ENCODE measurements at regions not wholly inside any gene's neighbourhood (a gene's known extent, or its start where the extent isn't known, plus 50 kb on each side); places are given as distances from the start of the nearest gene placed in this dataset.
"Not testable (repeated sequence)": the region's sequence is repeated elsewhere in the genome, so short reads cannot be mapped to it uniquely, and the experiment has no call there.

DNA sequence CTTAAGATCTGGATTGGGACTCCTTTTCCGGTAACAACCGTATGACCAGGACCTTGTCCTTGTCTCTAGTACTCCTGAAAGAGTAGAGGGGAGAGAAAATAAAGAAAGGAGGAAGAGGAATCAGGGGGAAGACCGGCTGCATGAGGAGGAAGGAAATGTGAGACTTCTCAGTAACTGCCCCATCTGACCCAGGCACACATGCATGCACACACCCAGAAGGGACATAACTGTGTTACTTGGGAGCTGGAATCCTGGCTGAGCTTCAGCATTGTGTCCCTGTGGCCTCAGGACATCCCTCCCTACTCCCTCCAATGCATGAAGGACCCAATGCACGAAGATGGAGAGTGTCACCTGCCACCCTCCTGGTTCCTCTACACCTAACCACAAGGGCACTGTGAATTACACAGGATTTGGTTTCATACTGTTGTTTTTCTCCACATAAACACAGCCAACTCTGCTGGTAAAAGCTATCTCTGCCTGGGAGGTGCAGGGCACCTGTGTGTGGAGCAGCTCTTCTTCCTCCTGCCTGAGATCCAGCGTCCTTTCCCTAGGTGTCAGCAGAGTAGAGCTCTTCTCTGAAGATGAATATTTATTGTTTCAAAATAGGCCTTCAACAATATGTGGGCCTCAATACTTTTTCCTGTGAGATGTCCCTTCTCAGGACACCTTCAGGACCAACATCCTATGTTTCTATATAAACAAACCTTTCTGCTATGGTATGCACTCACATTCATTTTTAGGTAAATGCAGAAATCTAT is 574.1 kb upstream of the ID2 start:
- DNase-seq: no peak

- no peak for DNase-seq
Observed at GRCh38 chr2:8110716-8111115, 571.1 kb upstream of the ID2 start.

DNA sequence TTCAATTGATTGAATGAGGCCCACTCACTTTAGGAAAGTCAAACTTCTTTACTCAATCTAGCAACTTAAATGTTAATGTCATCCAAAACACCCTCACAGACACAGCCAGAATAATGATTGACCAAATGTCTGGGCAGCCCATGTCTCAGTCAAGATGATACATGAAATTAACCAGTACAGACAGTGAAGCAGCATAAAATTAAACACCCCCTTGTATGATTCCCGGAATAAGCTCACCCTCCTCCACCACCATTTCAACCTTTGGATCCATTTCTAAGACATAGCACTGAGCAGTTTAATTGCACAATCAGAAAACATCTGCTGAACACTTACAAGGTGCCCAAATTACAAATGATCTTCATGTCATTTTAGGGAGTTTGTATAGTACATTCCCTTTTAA is 570.7 kb upstream of the ID2 start:
- no peak for DNase-seq

DNA sequence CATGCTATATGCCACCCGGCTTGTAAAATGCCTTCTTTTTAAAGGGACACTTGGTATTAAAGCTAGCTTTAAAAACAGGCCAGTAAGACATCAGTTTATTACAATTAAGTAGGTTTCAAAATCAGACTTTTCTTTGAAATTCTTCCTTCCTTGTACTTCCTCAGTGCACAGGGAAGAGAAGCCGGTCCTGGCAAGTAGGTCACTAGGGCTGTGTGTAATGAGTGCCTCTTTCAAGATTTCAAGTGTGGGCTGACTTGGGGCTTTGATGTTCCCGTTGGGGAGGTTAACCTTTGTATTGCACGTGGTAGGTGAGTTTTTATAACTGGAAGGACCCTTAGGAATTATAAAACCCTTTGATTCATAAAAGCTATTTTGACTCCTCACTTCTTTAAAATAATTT is 566.4 kb upstream of the ID2 start:
- no peak for DNase-seq

DNA sequence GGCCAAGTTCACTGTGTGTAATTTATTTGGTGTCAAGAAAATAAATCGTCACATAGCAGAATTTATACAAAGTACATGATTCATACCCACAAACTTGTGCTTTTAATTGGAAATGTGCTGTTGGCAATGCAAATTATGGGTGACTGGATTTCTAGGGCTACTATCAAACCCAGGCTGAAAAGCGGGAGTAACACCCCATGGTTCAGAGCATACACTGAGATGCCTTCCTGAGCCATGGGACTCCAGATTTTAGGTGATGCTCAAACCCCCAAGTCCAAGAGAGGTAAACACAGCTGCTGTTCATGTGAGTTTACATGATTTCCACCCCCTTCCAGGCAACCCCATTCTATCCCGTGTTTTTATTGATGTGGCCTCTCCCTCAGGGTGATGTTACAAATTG is 565.9 kb upstream of the ID2 start:
- no peak for DNase-seq

DNA sequence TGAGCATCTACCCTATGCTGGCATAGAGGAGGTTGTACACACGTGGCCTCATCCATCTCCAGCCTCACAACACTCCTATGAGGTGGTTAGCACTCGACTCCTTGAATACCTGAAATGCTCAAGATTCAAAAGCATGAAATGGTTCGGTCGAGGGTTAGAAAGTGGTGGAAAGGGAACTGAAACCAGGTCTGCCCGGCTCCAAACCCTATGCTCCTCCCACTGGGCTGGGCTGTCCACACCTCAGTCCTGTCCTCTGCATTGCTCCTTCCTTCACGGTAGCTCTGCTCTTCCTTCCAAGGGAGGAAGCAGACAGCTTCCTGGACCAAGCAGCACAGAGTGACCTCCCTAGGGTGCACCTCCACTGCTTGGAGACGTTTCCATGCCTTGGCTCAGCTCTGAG is 565.2 kb upstream of the ID2 start:
- no peak for DNase-seq

GRCh38 chr2:8118940-8119781 is 562.7 kb upstream of the ID2 start:
- no peak for DNase-seq

DNA sequence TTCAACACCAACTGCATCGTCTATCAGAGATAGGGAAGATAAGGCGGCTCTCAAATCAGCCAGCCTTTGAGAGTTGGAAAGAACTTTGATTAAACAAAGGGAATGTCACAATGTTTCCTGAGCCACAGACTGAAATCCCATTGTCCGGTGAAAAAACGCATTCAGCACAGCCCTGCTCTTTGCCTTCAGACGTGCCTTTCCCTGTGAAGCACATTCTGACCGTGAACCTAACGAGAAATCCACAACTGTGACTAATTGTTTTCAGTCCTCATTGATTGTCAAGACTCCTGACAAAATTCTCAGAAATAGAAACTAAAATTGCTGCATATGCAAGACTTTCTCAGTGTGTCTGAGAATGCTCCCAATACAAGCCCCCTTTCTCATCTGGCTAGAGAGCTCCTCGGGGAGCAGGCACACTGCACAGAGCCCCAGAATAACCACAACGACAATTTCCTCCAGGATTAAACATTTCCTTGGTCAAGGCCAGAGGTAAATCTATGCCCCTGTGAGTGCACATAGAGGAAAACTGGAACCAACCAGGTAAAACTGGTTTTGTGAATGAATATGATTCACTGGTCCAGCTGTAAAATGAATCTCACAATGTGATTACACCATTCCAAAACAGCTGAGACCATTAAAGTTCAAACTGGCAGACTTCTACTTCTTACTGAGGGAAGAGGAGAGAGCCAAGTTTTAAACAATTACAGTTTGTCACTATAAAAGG is 561.9 kb upstream of the ID2 start:
- no peak for DNase-seq

- DNase-seq: no peak
Observed at GRCh38 chr2:8120506-8120860, 561.4 kb upstream of the ID2 start.

- DNase-seq: no peak
Observed at GRCh38 chr2:8121022-8121825, 560.6 kb upstream of the ID2 start.

- no peak for DNase-seq
Observed at GRCh38 chr2:8121826-8122513, 559.9 kb upstream of the ID2 start.

GRCh38 chr2:8122520-8122919 is 559.3 kb upstream of the ID2 start:
- DNase-seq: no peak

- no peak for DNase-seq
Observed at GRCh38 chr2:8123464-8123863, 558.4 kb upstream of the ID2 start.

DNA sequence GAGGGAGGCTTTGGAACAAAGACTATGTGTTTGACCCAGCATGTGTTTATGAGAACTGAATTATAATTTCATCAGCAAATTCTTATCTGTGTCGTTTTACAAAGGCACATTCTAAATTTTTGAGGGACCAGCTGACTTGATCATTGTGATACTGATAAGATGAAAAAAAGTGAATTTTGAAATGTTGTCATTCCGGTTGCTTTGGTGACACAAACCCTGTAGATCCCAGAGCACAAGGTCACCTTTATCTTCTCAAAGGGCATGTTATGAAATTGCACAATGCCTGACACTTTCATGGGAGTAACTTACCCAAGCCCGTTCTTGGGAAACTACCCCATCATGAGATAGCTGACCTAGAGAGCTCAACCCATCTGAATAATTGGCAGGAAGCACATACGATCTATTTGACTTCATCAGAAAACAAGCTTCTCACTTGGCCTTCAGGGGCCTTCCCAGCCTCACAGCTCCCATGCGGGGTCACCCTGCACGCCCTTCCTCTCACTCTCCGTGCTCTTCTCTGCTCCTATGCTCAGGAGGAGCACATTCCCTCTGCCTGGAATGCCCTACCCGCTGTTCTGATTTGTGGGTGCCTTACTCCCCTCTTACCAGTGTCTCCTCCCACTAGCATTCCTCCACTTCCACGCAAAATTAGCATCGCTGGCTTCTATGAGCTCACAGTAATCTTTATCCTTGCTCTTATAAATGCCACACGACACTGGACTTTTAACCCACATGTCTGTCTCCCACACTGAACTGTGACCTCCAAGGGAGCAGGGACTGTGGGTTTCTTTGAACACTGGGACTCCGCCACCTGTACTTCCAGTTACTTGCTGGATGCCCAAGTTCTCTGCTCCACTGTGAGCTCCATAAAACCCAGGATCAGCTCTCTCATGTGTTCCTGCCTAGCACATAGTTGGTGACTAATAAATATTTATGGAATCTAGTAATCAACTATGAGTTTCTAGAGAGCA is 555.8 kb upstream of the ID2 start:
- no peak for DNase-seq

- DNase-seq: no peak
Observed at GRCh38 chr2:8126783-8127182, 555.1 kb upstream of the ID2 start.

DNA sequence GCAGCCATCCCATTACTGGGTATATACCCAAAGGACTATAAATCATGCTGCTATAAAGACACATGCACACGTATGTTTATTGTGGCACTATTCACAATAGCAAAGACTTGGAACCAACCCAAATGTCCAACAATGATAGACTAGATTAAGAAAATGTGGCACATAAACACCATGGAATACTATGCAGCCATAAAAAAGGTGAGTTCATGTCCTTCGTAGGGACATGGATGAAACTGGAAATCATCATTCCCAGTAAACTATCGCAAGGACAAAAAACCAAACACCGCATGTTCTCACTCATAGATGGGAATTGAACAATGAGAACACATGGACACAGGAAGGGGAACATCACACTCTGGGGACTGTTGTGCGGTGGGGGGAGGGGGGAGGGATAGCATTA is 550.4 kb upstream of the ID2 start:
- not testable (repeated sequence) for DNase-seq

DNA sequence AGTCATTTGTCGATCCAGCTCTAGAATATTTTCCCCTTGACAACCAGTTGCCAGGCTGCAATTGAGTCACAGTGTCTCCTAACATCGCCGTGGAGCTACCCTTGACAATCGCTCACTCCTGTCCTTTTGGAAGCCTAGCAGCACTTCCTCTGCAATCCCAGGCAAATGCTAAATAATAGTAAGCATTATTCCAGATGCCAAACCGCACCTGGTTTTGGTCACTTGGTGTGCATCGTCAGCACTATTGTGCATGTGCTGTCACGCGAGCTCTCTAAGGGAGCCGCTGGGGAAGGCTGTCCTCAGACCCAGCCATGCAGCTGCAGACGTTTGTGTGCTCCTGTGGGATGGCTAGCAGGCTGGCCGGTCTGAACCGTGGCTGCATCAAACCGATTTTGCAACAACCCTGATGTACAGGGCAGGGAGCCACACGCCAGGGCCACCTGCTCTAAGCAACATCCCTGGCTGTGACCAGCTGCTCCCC is 549.5 kb upstream of the ID2 start:
- DNase-seq: no peak

DNA sequence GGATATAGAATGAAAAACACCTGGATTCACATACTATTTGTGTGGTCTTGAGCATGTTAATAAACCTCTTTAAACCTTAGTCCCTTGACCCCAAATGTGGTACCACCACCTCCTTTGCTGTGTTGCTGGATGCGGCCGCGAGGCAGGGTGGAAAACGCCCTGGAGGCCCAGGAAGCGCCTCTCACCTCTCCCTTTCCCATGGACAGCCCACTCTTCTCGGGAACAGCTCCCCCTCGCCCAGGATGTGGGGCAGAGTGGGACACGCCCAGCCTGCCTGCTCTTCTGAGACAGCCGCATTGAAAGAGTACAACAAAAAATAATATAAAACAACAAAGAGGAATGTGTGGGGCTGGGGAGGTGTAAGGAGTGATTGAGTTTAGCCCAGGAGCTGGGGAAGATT is 549.0 kb upstream of the ID2 start:
- no peak for DNase-seq

DNA sequence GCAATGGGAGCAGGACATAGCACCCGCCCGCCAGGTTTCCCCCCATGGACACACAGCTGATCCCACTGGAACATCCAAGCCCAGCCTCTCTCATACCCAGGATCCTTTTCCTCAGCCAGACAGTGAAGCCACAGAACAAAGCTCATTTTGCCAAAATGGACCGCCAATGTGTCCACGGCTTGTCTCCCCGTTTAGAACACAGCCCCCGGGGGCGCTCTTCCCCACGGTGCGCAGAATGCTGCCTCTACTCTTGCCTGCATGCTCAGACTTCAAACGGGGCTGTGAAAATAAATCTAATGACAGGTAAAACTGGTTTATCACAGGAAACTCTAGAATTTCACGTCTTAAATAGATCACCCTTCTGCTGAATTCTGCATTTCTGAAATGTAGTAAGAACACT is 548.5 kb upstream of the ID2 start:
- no peak for DNase-seq

- DNase-seq: no peak
Observed at GRCh38 chr2:8133913-8134472, 547.9 kb upstream of the ID2 start.

Measured in activated gamma-delta T cell (primary cell).